ENCODE measurements at regions not wholly inside any gene's neighbourhood (a gene's known extent, or its start where the extent isn't known, plus 50 kb on each side); places are given as distances from the start of the nearest gene placed in this dataset.

DNA sequence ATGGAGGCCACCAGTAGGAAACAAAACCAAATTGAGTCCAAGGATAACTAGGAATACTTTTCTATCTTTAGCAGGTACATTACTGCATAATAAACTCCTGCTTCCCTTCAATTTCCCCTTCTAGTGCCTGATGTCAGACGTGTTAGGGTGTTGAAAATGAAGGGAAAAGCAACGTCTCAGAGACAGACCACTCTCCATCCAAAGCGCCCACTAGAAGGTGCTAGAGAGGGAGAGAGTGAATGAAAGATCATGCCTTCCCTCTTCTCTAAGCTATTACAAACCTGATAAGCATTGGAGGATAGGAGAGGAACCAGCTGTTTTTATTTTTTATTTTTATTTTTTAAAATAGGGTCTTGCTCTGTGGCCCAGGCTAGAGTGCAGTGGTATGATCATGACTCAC, 64.1 kb downstream of the ZNF641 start:
- H3K27ac Mint-ChIP-seq (ENCODE audit: unreplicated experiment): peak overlapping the region; percentile 63
- H3K27me3 Mint-ChIP-seq (ENCODE audit: unreplicated experiment): no peaks in the 10 kb centered on the region
- H3K9me3 Mint-ChIP-seq (ENCODE audit: unreplicated experiment): no peaks in the 10 kb centered on the region
- TF ChIP-seq, protein P1, sequence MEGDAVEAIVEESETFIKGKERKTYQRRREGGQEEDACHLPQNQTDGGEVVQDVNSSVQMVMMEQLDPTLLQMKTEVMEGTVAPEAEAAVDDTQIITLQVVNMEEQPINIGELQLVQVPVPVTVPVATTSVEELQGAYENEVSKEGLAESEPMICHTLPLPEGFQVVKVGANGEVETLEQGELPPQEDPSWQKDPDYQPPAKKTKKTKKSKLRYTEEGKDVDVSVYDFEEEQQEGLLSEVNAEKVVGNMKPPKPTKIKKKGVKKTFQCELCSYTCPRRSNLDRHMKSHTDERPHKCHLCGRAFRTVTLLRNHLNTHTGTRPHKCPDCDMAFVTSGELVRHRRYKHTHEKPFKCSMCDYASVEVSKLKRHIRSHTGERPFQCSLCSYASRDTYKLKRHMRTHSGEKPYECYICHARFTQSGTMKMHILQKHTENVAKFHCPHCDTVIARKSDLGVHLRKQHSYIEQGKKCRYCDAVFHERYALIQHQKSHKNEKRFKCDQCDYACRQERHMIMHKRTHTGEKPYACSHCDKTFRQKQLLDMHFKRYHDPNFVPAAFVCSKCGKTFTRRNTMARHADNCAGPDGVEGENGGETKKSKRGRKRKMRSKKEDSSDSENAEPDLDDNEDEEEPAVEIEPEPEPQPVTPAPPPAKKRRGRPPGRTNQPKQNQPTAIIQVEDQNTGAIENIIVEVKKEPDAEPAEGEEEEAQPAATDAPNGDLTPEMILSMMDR (IDR thresholded peaks at IDR 0.05; ENCODE audit: unreplicated experiment): no peak
- no peak overlapping the region for H3K4me3 Mint-ChIP-seq (ENCODE audit: unreplicated experiment)
- peaks cover 7% of the 10 kb centered on the region for H3K36me3 Mint-ChIP-seq (ENCODE audit: low read depth, unreplicated experiment)
- peaks cover 10% of the 10 kb centered on the region for H3K4me1 Mint-ChIP-seq (ENCODE audit: unreplicated experiment)
- peak; percentile 12 for DNase-seq (ENCODE audit: low spot score)

DNA sequence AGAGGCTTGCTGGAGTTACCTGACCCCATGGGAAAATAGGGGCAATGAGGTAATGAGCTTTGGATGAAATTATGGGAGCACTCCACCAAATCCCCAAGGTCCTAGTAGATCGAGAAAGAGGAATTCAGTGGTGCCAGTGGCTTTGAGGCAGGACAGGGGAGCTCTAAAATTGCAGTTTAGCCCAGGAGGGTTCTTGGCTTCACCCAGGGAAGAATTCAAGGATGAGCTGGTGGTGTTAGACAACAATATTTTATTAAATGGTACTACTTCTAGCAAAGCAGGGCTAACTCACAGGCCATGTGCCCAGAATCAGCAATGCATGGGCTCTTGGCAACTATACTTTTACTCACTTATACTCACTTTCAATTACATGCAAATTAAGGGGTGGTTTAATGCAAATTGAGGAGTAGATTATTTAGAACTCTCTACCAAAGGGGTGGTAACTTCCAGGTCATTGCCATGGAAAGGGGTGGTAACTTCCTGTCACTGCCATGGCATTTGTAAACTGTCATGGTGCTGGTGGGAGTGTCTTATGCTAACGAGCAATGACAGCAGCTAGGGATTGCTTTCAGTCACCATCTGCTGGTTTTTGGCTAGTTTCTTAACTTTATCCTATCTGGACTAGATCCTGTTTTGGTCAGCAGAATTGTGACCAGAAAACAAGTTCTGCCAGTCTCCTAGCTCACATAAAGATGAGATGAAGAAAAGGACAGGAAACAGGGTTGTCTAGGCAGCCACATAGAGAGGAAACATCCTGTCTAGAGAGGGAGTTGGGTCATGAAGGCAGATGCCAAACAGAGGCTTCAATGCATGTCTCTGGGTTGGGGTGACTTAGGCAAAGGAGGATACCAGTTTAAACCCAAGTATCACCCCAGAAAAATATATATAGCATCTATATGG, 64.7 kb downstream of the ZNF641 start:
- no peak for DNase-seq (ENCODE audit: low spot score)
- H3K4me3 Mint-ChIP-seq (ENCODE audit: unreplicated experiment): peak overlapping the region; percentile 59
- peaks cover 7% of the 10 kb centered on the region for H3K36me3 Mint-ChIP-seq (ENCODE audit: low read depth, unreplicated experiment)
- H3K27me3 Mint-ChIP-seq (ENCODE audit: unreplicated experiment): no peaks in the 10 kb centered on the region
- H3K9me3 Mint-ChIP-seq (ENCODE audit: unreplicated experiment): no peaks in the 10 kb centered on the region
- H3K27ac Mint-ChIP-seq (ENCODE audit: unreplicated experiment): peak overlapping the region; percentile 84
- peaks cover 10% of the 10 kb centered on the region for H3K4me1 Mint-ChIP-seq (ENCODE audit: unreplicated experiment)
- TF ChIP-seq, protein P1 (IDR thresholded peaks at IDR 0.05; ENCODE audit: unreplicated experiment): no peak

DNA sequence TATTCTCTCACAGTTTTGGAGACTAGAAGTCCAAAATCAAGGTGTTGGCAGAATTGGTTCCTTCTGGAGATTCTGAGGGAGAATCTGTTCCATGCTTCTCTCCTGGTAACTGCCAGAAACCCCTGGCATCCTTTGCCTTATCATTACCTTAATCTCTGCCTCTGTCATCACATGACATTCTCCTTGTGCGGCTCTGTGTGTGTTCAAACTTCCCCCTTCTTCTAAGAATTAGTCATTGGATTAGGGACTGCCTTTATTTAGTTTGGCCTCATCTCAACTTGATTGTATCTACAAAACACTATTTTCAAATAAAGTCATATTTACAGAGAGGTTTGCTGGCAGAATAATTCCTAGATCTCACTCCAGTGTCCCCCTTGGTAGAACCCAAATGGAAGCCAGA, 68.9 kb downstream of the ZNF641 start:
- Mint-ChIP-seq H3K4me3 (ENCODE audit: unreplicated experiment) (no peak overlapping the region), H3K27me3 (ENCODE audit: unreplicated experiment) (no peaks in the 10 kb centered on the region), H3K9me3 (ENCODE audit: unreplicated experiment) (no peaks in the 10 kb centered on the region), H3K36me3 (ENCODE audit: low read depth, unreplicated experiment) (peaks cover 7% of the 10 kb centered on the region), H3K4me1 (ENCODE audit: unreplicated experiment) (peaks cover 10% of the 10 kb centered on the region), H3K27ac (ENCODE audit: unreplicated experiment) (no peak overlapping the region)
- TF ChIP-seq, protein P1 (IDR thresholded peaks at IDR 0.05; ENCODE audit: unreplicated experiment): no peak
- DNase-seq (ENCODE audit: low spot score): no peak

DNA sequence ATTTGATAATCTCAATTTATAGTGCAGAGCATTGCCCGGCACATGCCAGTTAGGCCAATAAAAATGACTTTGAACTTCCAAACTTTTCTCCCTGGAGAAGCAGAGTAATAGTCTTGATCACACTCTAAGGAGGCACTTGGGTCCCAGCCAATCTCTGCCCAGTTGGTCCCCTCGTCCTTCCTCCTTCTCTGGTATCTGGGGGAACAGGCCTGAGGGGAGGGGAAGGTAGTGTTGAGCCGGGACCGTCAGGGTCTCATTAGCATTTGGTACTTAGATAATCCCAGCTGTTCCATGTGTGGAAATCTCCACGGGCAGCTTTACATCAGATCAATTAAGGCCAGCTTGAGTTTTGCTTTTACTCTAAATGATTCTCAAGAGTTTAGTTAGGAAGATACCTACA, 70.1 kb downstream of the ZNF641 start:
- H3K4me3 Mint-ChIP-seq (ENCODE audit: unreplicated experiment): no peak overlapping the region
- no peaks in the 10 kb centered on the region for H3K9me3 Mint-ChIP-seq (ENCODE audit: unreplicated experiment)
- no peak for DNase-seq (ENCODE audit: low spot score)
- TF ChIP-seq, protein P1 (IDR thresholded peaks at IDR 0.05; ENCODE audit: unreplicated experiment): no peak
- H3K27me3 Mint-ChIP-seq (ENCODE audit: unreplicated experiment): no peaks in the 10 kb centered on the region
- H3K36me3 Mint-ChIP-seq (ENCODE audit: low read depth, unreplicated experiment): peaks cover 1% of the 10 kb centered on the region
- peaks cover 1% of the 10 kb centered on the region for H3K4me1 Mint-ChIP-seq (ENCODE audit: unreplicated experiment)
- no peak overlapping the region for H3K27ac Mint-ChIP-seq (ENCODE audit: unreplicated experiment)

DNA sequence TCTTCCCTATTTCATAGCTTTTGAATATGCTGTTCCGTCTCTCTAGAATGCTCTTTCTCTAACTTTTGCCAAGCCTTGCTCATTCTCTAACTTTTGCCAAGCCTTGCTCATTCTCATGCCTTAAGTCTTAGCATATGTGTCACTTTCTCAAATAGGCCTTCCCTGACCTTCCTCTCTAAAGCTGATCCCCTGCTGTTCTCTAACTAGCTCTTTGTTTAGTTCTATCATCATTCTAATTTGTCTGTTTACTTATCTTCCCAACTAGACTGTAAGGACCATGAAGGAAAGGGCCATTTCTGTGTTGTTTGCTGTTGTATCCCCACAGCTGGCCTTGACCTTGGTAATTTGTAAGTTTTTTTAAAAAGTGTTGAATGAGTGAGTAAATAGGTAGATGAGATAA, 71.1 kb downstream of the ZNF641 start:
- H3K27me3 Mint-ChIP-seq (ENCODE audit: unreplicated experiment): no peaks in the 10 kb centered on the region
- TF ChIP-seq, protein P1 (IDR thresholded peaks at IDR 0.05; ENCODE audit: unreplicated experiment): no peak
- no peak overlapping the region for H3K27ac Mint-ChIP-seq (ENCODE audit: unreplicated experiment)

More for the DNA sequence above, 71.1 kb downstream of the ZNF641 start:
- no peak overlapping the region for H3K4me3 Mint-ChIP-seq (ENCODE audit: unreplicated experiment)
- no peaks in the 10 kb centered on the region for H3K36me3 Mint-ChIP-seq (ENCODE audit: low read depth, unreplicated experiment)
- no peaks in the 10 kb centered on the region for H3K9me3 Mint-ChIP-seq (ENCODE audit: unreplicated experiment)
- no peak for DNase-seq (ENCODE audit: low spot score)
- no peaks in the 10 kb centered on the region for H3K4me1 Mint-ChIP-seq (ENCODE audit: unreplicated experiment)
